Keratinocyte (primary cell): ENCODE measurements at regions not wholly inside any gene's neighbourhood (a gene's known extent, or its start where the extent isn't known, plus 50 kb on each side); places are given as distances from the start of the nearest gene placed in this dataset.

Experiments
- DNase-seq: peaks from one replicate; pipeline ENCODE4 v3.0.0-alpha.2; 2011; ENCODE audit warnings: low read depth, missing footprints, low spot score
- FAIRE-seq: peaks from 2 replicates; lab custom pipeline; 2011; peaks lifted over from hg19 to GRCh38; lab: Jason Lieb, UNC
- H2AFZ ChIP-seq: 2 replicates; pipeline ENCODE4 v1.6.0; 2012; ENCODE audit warnings: low read length, control low read depth, inconsistent platforms; ENCODE audit not compliant: control insufficient read depth
- H3K27ac ChIP-seq: 2 replicates; pipeline ENCODE4 v1.5.1; 2011; ENCODE audit warnings: low read length; ENCODE audit not compliant: control insufficient read depth, insufficient read depth
- H3K27me3 ChIP-seq: 3 replicates; pipeline ENCODE4 v1.6.0; 2011; ENCODE audit warnings: low read length; ENCODE audit not compliant: control insufficient read depth, insufficient read depth; ENCODE audit errors: extremely low read depth
- H3K36me3 ChIP-seq, 2 experiments: 2 replicates in 1 of 2; 3 replicates in 1 of 2; pipeline ENCODE4 v1.5.1; 2011; ENCODE audit warnings: low read length in 2 of 2, mild to moderate bottlenecking in 1 of 2; ENCODE audit not compliant: control insufficient read depth in 2 of 2, insufficient read depth in 2 of 2; ENCODE audit errors: extremely low read depth in 1 of 2
- H3K4me1 ChIP-seq: 3 replicates; pipeline ENCODE4 v1.5.1; 2011; ENCODE audit warnings: low read length; ENCODE audit not compliant: control insufficient read depth, insufficient read depth; ENCODE audit errors: extremely low read depth
- H3K4me2 ChIP-seq: 3 replicates; pipeline ENCODE4 v1.6.0; 2011; ENCODE audit warnings: low read depth, low read length; ENCODE audit not compliant: control insufficient read depth, insufficient read depth; ENCODE audit errors: extremely low read depth
- H3K4me3 ChIP-seq, 3 experiments: fragments of 200-600 bp in 1 of 3; sonication (generic) in 1 of 3; 2 replicates in 2 of 3; 3 replicates in 1 of 3; pipeline ENCODE4 v1.5.1; 2011 to 2016; ENCODE audit warnings: low read length in 3 of 3, mild to moderate bottlenecking in 3 of 3, control low read depth in 2 of 3, inconsistent platforms in 1 of 3, low read depth in 1 of 3, mixed read lengths in 1 of 3, mixed run types in 1 of 3, moderate library complexity in 1 of 3; ENCODE audit not compliant: control insufficient read depth in 2 of 3, insufficient read depth in 2 of 3; ENCODE audit errors: extremely low read depth in 1 of 3
- H3K79me2 ChIP-seq: 2 replicates; pipeline ENCODE4 v1.6.0; 2012; ENCODE audit warnings: low read length; ENCODE audit not compliant: control insufficient read depth, insufficient read depth
- H3K9ac ChIP-seq: 3 replicates; pipeline ENCODE4 v1.6.0; 2011; ENCODE audit warnings: low read length; ENCODE audit not compliant: control insufficient read depth, insufficient read depth; ENCODE audit errors: extremely low read depth
- H3K9me1 ChIP-seq: 3 replicates; pipeline ENCODE4 v1.6.0; 2011; ENCODE audit warnings: low read length; ENCODE audit not compliant: control insufficient read depth, insufficient read depth; ENCODE audit errors: extremely low read depth
- H3K9me3 ChIP-seq: 2 replicates; pipeline ENCODE4 v1.5.1; 2012; ENCODE audit warnings: low read depth, low read length; ENCODE audit not compliant: control insufficient read depth
- H4K20me1 ChIP-seq: 3 replicates; pipeline ENCODE4 v1.6.0; 2011; ENCODE audit warnings: low read length; ENCODE audit not compliant: control insufficient read depth, insufficient read depth; ENCODE audit errors: extremely low read depth
- EZH2 ChIP-seq: IDR thresholded peaks from one replicate; pipeline ENCODE4 v1.6.1; 2012; ENCODE audit warnings: inconsistent platforms, mild to moderate bottlenecking, low read length, moderate library complexity
- dilution Hi-C: fragments of 300-500 bp; cut with MboI; formaldehyde crosslinking; loops from one replicate; pipeline ENCODE4 v1.7.0; 2020; ENCODE audit warnings: low sequenced_read_pairs; ENCODE audit not compliant: extremely low pct_ligation_motif_present
- TF ChIP-seq, protein P1 (sequence below), 3 experiments: IDR thresholded peaks in 1 of 3; conservative IDR thresholded peaks in 1 of 3; optimal IDR thresholded peaks in 1 of 3; 2 replicates in 2 of 3; 3 replicates in 1 of 3; pipeline versions ENCODE3 to v1.5.1; 2011; ENCODE audit warnings: low read length in 3 of 3, mild to moderate bottlenecking in 3 of 3, moderate library complexity in 2 of 3, control low read depth in 1 of 3, inconsistent platforms in 1 of 3; ENCODE audit not compliant: insufficient read depth in 2 of 3; ENCODE audit errors: extremely low read depth in 1 of 3

DNA sequence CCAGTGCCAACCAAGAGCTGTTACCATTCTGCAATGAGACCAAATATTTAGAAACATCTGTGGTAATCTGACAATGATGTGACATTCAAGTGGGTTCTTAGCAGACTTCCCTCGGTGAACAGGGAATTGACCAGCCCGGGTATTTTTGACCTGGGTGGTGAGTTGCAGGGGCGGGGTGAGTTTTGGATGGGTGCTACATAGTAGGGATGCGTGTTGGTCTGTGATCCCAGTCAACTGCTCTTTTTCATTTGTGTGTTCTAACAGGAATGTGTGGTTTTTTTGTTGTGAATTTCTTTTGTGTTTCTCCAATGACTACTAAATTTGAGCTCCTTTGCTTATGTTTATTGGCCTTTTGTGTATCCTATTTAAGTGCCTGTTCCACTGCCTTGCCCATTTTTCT is 273.6 kb upstream of the HABP2 start:
- Histone ChIP-seq H3K9me3 (no peaks in the 10 kb centered on the region), H3K79me2 (no peaks in the 10 kb centered on the region), H3K27ac (no peak overlapping the region), H3K9me1 (no peaks in the 10 kb centered on the region), H3K4me2 (no peak overlapping the region), H3K4me3 (no peak overlapping the region), H3K27me3 (no peaks in the 10 kb centered on the region), H3K9ac (no peak overlapping the region), H3K36me3 (no peaks in the 10 kb centered on the region), H2AFZ (no peak overlapping the region), H4K20me1 (no peaks in the 10 kb centered on the region), H3K4me1 (no peaks in the 10 kb centered on the region)
- dilution Hi-C loops, result no loop called here
- FAIRE-seq (no peak), DNase-seq (no peak)
- TF ChIP-seq, protein P1, sequence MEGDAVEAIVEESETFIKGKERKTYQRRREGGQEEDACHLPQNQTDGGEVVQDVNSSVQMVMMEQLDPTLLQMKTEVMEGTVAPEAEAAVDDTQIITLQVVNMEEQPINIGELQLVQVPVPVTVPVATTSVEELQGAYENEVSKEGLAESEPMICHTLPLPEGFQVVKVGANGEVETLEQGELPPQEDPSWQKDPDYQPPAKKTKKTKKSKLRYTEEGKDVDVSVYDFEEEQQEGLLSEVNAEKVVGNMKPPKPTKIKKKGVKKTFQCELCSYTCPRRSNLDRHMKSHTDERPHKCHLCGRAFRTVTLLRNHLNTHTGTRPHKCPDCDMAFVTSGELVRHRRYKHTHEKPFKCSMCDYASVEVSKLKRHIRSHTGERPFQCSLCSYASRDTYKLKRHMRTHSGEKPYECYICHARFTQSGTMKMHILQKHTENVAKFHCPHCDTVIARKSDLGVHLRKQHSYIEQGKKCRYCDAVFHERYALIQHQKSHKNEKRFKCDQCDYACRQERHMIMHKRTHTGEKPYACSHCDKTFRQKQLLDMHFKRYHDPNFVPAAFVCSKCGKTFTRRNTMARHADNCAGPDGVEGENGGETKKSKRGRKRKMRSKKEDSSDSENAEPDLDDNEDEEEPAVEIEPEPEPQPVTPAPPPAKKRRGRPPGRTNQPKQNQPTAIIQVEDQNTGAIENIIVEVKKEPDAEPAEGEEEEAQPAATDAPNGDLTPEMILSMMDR (optimal IDR thresholded peaks at IDR 0.05 in 1 of 3, IDR thresholded peaks at IDR 0.05 in 1 of 3, conservative IDR thresholded peaks at IDR 0.05 in 1 of 3; ENCODE audit: extremely low read depth in 1 of 3, insufficient read depth in 2 of 3, low read length in 3 of 3), result no peak
- TF ChIP-seq EZH2, result no peak

DNA sequence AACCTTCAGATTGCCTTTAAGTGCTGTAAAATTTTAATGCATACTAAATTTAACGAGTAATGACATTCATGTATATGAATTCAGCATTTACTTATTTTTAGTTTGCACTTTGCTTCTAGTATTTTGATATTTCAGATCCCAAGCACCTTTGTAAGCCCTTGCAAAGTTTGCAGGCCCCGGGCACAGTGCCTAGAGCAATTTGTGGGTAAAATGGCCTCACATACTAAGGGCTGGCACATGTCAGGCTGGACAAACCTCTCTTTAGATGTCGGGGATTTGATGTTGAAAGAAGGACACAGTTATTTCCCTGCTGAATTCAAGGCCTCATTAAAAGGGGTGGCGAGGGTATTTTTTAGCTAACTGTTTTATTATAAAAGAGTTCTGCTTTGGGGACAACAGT is 270.3 kb upstream of the HABP2 start:
- no peaks in the 10 kb centered on the region for H3K79me2 ChIP-seq
- dilution Hi-C loops, result no loop called here

More for the DNA sequence above, 270.3 kb upstream of the HABP2 start:
- Histone ChIP-seq H3K9me1 (no peaks in the 10 kb centered on the region), H4K20me1 (no peaks in the 10 kb centered on the region), H3K36me3 (no peaks in the 10 kb centered on the region), H3K4me2 (no peak overlapping the region), H3K27ac (no peak overlapping the region), H3K27me3 (no peaks in the 10 kb centered on the region), H3K9ac (no peak overlapping the region), H2AFZ (no peak overlapping the region), H3K9me3 (no peaks in the 10 kb centered on the region), H3K4me1 (no peaks in the 10 kb centered on the region), H3K4me3 (no peak overlapping the region)
- FAIRE-seq (no peak), DNase-seq (no peak)
- TF ChIP-seq, protein P1 (optimal IDR thresholded peaks at IDR 0.05 in 1 of 3, IDR thresholded peaks at IDR 0.05 in 1 of 3, conservative IDR thresholded peaks at IDR 0.05 in 1 of 3; ENCODE audit: extremely low read depth in 1 of 3, insufficient read depth in 2 of 3, low read length in 3 of 3), result no peak
- no peak for TF ChIP-seq EZH2
